Osteoblast (primary cell): ENCODE measurements at regions not wholly inside any gene's neighbourhood (a gene's known extent, or its start where the extent isn't known, plus 50 kb on each side); places are given as distances from the start of the nearest gene placed in this dataset.

Experiments used
- DNase-seq: peaks from one replicate; pipeline ENCODE4 v3.0.0; 2011; ENCODE audit warnings: low spot score, mixed read lengths; ENCODE audit not compliant: insufficient read length; ENCODE audit errors: missing footprints
- H2AFZ ChIP-seq: 2 replicates; pipeline ENCODE4 v1.6.0; 2011; ENCODE audit warnings: mild to moderate bottlenecking, low read length
- H3K27ac ChIP-seq: 2 replicates; pipeline ENCODE4 v1.5.1; 2011; ENCODE audit warnings: mild to moderate bottlenecking, low read depth, low read length, moderate library complexity
- H3K27me3 ChIP-seq: 2 replicates; pipeline ENCODE4 v1.6.0; 2012; ENCODE audit warnings: mild to moderate bottlenecking, control low read depth, inconsistent platforms, low read length, moderate library complexity; ENCODE audit not compliant: insufficient read depth
- H3K36me3 ChIP-seq: 2 replicates; pipeline ENCODE4 v1.5.1; 2011; ENCODE audit warnings: mild to moderate bottlenecking, low read length, control low read depth, moderate library complexity; ENCODE audit not compliant: insufficient read depth
- H3K4me1 ChIP-seq: 2 replicates; pipeline ENCODE4 v1.5.1; 2011; ENCODE audit warnings: mild to moderate bottlenecking, low read length, control low read depth, moderate library complexity; ENCODE audit not compliant: insufficient read depth
- H3K4me2 ChIP-seq: 2 replicates; pipeline ENCODE4 v1.6.0; 2011; ENCODE audit warnings: mild to moderate bottlenecking, low read length; ENCODE audit not compliant: insufficient read depth
- H3K4me3 ChIP-seq: fragments of 200-600 bp; sonication (generic); 3 replicates; pipeline ENCODE4 v1.5.1; 2012; ENCODE audit warnings: mild to moderate bottlenecking, low read length, inconsistent platforms; ENCODE audit not compliant: insufficient read depth
- H3K79me2 ChIP-seq: 2 replicates; pipeline ENCODE4 v1.6.0; 2012; ENCODE audit warnings: mild to moderate bottlenecking, low read length, control low read depth, inconsistent platforms; ENCODE audit not compliant: insufficient read depth
- H3K9me3 ChIP-seq: 2 replicates; pipeline ENCODE4 v1.5.1; 2011; ENCODE audit warnings: low read depth, low read length, control low read depth
- H4K20me1 ChIP-seq: 2 replicates; pipeline ENCODE4 v1.6.0; 2012; ENCODE audit warnings: mild to moderate bottlenecking, low read length, control low read depth; ENCODE audit not compliant: insufficient read depth
- CTCF ChIP-seq: IDR thresholded peaks from 2 replicates; pipeline ENCODE4 v1.5.1; 2011; ENCODE audit warnings: mild to moderate bottlenecking, low read depth, low read length, moderate library complexity; ENCODE audit errors: extremely low read depth

GRCh38 chr2:41716497-41716896, 331.3 kb upstream of the PKDCC start:
- Histone ChIP-seq H4K20me1 (no peaks in the 10 kb centered on the region), H3K4me3 (no peak overlapping the region), H3K4me1 (peaks cover 8% of the 10 kb centered on the region), H3K79me2 (no peaks in the 10 kb centered on the region), H3K4me2 (no peak overlapping the region), H3K36me3 (no peaks in the 10 kb centered on the region), H2AFZ (peak overlapping the region; percentile 73), H3K27ac (no peak overlapping the region), H3K27me3 (no peaks in the 10 kb centered on the region), H3K9me3 (no peaks in the 10 kb centered on the region)
- TF ChIP-seq CTCF: no peak
- DNase-seq: no peak

GRCh38 chr2:41717839-41718238, 330.0 kb upstream of the PKDCC start:
- no peak for TF ChIP-seq CTCF
- Histone ChIP-seq H3K36me3 (no peaks in the 10 kb centered on the region), H3K27ac (no peak overlapping the region), H3K79me2 (no peaks in the 10 kb centered on the region), H3K27me3 (no peaks in the 10 kb centered on the region), H4K20me1 (no peaks in the 10 kb centered on the region), H3K4me3 (no peak overlapping the region), H2AFZ (no peak overlapping the region), H3K9me3 (no peaks in the 10 kb centered on the region), H3K4me2 (no peak overlapping the region), H3K4me1 (peaks cover 16% of the 10 kb centered on the region)
- no peak for DNase-seq

GRCh38 chr2:41718705-41719104, 329.1 kb upstream of the PKDCC start:
- TF ChIP-seq CTCF: no peak
- Histone ChIP-seq H3K9me3 (no peaks in the 10 kb centered on the region), H3K4me2 (no peak overlapping the region), H2AFZ (no peak overlapping the region), H3K4me3 (no peak overlapping the region), H4K20me1 (no peaks in the 10 kb centered on the region), H3K27ac (no peak overlapping the region), H3K79me2 (no peaks in the 10 kb centered on the region), H3K27me3 (no peaks in the 10 kb centered on the region), H3K36me3 (no peaks in the 10 kb centered on the region), H3K4me1 (peaks cover 22% of the 10 kb centered on the region)
- DNase-seq: no peak

GRCh38 chr2:41719756-41720155, 328.1 kb upstream of the PKDCC start:
- no peak overlapping the region for H2AFZ ChIP-seq
- no peak overlapping the region for H3K4me3 ChIP-seq
- peak overlapping the region; percentile 77 for H3K4me2 ChIP-seq
- H3K27ac ChIP-seq: no peak overlapping the region
- no peaks in the 10 kb centered on the region for H3K9me3 ChIP-seq
- H3K4me1 ChIP-seq: peaks cover 22% of the 10 kb centered on the region
- no peak for DNase-seq
- H3K27me3 ChIP-seq: no peaks in the 10 kb centered on the region
- no peaks in the 10 kb centered on the region for H3K36me3 ChIP-seq
- no peaks in the 10 kb centered on the region for H4K20me1 ChIP-seq
- TF ChIP-seq CTCF: no peak
- H3K79me2 ChIP-seq: no peaks in the 10 kb centered on the region
